ENCODE measurements at regions not wholly inside any gene's neighbourhood (a gene's known extent, or its start where the extent isn't known, plus 50 kb on each side); places are given as distances from the start of the nearest gene placed in this dataset.

DNA sequence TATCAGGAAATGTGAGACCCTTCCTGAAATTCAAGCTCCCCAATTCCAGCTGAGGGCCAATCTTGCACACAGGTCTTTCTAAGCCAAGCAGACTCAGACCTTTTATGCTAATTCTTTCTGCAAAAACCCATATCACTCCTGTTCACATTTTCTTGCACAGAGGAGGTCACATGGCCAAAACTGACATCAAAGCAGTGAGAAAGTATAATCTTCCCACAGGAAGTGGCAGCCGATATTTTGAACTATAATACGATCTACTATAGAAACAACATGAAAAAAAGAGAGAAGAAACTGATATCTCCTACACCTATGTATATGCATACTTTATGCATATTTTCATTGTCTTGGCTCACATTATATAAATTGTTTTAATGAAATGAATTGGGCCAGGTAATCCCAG is 132.9 kb upstream of the SSTR1 start:
- H3K9me3 ChIP-seq = no peaks in the 10 kb centered on the region
- peaks cover 3% of the 10 kb centered on the region for H3K4me1 ChIP-seq
- no peak for TF ChIP-seq EP300 (IDR thresholded peaks at IDR 0.05)
- TF ChIP-seq POLR2AphosphoS5 (IDR thresholded peaks at IDR 0.05) = no peak
- TF ChIP-seq, protein P1, sequence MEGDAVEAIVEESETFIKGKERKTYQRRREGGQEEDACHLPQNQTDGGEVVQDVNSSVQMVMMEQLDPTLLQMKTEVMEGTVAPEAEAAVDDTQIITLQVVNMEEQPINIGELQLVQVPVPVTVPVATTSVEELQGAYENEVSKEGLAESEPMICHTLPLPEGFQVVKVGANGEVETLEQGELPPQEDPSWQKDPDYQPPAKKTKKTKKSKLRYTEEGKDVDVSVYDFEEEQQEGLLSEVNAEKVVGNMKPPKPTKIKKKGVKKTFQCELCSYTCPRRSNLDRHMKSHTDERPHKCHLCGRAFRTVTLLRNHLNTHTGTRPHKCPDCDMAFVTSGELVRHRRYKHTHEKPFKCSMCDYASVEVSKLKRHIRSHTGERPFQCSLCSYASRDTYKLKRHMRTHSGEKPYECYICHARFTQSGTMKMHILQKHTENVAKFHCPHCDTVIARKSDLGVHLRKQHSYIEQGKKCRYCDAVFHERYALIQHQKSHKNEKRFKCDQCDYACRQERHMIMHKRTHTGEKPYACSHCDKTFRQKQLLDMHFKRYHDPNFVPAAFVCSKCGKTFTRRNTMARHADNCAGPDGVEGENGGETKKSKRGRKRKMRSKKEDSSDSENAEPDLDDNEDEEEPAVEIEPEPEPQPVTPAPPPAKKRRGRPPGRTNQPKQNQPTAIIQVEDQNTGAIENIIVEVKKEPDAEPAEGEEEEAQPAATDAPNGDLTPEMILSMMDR (IDR thresholded peaks at IDR 0.05) = no peak
- TF ChIP-seq POLR2A (IDR thresholded peaks at IDR 0.05) = no peak
- H3K4me3 ChIP-seq = no peak overlapping the region
- DNase-seq (ENCODE audit: low spot score in 2 of 2) = no peak
- WGBS = 86% methylated on average over 2 of the region's 2 CpGs
- no peak overlapping the region for H3K27ac ChIP-seq
- no peaks in the 10 kb centered on the region for H3K27me3 ChIP-seq
- no peaks in the 10 kb centered on the region for H3K36me3 ChIP-seq

DNA sequence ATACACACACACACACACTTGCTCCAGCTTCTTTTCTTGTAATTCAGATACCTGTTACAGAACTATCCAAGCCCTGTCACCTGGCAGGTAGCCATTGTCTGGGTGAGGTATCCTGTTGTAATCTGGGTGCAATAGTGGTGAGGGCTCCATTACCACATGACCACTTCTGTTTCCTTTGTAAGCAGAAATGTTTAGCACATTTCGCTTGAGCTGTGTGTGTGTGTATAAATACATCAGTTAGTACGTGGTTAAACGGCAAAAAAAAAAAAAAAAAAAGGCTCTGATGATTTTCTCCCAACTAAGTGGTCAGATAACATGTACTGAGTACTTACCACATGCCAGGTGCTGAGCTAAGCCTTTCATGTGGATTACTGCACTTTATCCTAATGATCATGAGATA is 129.3 kb upstream of the SSTR1 start:
- TF ChIP-seq, protein P1 (IDR thresholded peaks at IDR 0.05) = no peak
- TF ChIP-seq POLR2A (IDR thresholded peaks at IDR 0.05) (no peak), POLR2AphosphoS5 (IDR thresholded peaks at IDR 0.05) (no peak), EP300 (IDR thresholded peaks at IDR 0.05) (no peak)
- no peak overlapping the region for H3K4me3 ChIP-seq
- WGBS = 62% methylated on average over 3 of the region's 3 CpGs

DNA sequence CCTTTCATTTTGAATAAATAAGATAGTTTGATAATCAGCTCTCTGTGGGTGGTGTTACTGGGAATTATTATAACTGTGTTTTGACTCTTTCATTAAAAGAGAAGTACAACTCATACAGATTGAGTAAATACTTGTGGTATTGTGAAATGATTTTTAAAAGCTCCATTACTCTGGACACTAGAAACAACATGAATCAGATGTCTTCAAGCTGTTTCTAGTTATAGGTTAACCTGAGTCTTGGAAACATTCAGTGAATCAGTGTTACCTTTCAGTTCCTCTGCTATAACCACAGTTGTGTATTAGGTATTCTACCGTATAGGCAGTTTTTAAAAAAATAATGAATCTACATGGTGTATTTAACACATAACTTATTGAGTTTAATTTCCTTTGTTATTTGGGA is 128.4 kb upstream of the SSTR1 start:
- WGBS = 69% methylated on average over 1 of the region's 1 CpG
- Histone ChIP-seq H3K27me3 (no peaks in the 10 kb centered on the region), H3K27ac (no peak overlapping the region), H3K4me3 (no peak overlapping the region), H3K36me3 (no peaks in the 10 kb centered on the region), H3K9me3 (no peaks in the 10 kb centered on the region), H3K4me1 (peaks cover 3% of the 10 kb centered on the region)
- no peak for DNase-seq (ENCODE audit: low spot score in 2 of 2)
- no peak for TF ChIP-seq POLR2AphosphoS5 (IDR thresholded peaks at IDR 0.05)
- TF ChIP-seq EP300 (IDR thresholded peaks at IDR 0.05) = no peak
- TF ChIP-seq POLR2A (IDR thresholded peaks at IDR 0.05) = no peak
- TF ChIP-seq, protein P1 (IDR thresholded peaks at IDR 0.05) = no peak

More for the DNA sequence above, 129.3 kb upstream of the SSTR1 start:
- Histone ChIP-seq H3K36me3 (no peaks in the 10 kb centered on the region), H3K9me3 (no peaks in the 10 kb centered on the region), H3K4me1 (peaks cover 3% of the 10 kb centered on the region), H3K27me3 (no peaks in the 10 kb centered on the region), H3K27ac (no peak overlapping the region)
- no peak for DNase-seq (ENCODE audit: low spot score in 2 of 2)

DNA sequence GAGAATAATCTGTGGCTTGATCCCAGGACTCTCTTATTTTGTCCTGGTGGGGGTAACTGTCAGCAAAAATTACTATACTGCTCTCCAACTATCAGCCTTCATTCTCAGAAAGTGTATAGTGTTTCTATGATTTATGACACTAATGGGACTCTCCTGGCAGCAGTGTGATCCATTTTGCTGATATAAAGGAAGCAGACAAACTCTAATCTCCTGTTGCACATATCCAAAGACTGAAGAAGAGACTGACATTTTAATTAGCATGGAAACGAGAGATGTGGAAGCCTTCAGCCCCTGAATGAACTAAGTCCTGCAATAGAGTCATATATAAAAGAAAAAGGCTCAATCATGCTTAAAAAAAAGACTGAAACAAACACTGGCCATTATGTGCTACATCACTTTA is 127.8 kb upstream of the SSTR1 start:
- no peak overlapping the region for H3K4me3 ChIP-seq
- WGBS = 24% methylated on average over 1 of the region's 1 CpG
- peaks cover 3% of the 10 kb centered on the region for H3K4me1 ChIP-seq
- H3K9me3 ChIP-seq = no peaks in the 10 kb centered on the region
- H3K27me3 ChIP-seq = no peaks in the 10 kb centered on the region
- DNase-seq (ENCODE audit: low spot score in 2 of 2) = no peak
- H3K27ac ChIP-seq = no peak overlapping the region
- TF ChIP-seq POLR2AphosphoS5 (IDR thresholded peaks at IDR 0.05) (no peak), POLR2A (IDR thresholded peaks at IDR 0.05) (no peak), EP300 (IDR thresholded peaks at IDR 0.05) (no peak)
- TF ChIP-seq, protein P1 (IDR thresholded peaks at IDR 0.05) = no peak
- H3K36me3 ChIP-seq = no peaks in the 10 kb centered on the region

DNA sequence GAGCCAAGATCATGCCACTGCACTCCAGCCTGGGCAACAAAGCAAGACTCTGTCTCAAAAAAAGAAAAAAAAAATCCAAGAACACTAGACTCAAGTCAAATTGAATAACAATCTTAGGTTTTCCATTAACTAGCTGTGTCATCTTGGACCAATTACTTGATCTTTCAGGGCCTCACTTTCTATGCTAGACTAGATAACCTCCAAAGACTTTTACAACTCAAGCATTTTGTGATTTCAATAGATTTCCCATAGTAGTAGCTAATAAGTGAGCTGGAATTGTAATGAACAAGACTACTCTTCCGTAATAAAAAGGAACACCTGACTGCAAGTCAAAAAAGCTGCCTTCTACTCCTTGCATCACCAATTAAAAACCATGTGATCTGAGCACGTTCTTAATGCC is 127.0 kb upstream of the SSTR1 start:
- TF ChIP-seq, protein P1 (IDR thresholded peaks at IDR 0.05) = no peak
- no peak for TF ChIP-seq POLR2AphosphoS5 (IDR thresholded peaks at IDR 0.05)
- TF ChIP-seq EP300 (IDR thresholded peaks at IDR 0.05) = no peak
- TF ChIP-seq POLR2A (IDR thresholded peaks at IDR 0.05) = no peak
- H3K36me3 ChIP-seq = no peaks in the 10 kb centered on the region
- no peak for DNase-seq (ENCODE audit: low spot score in 2 of 2)
- H3K4me1 ChIP-seq = peaks cover 3% of the 10 kb centered on the region
- no peaks in the 10 kb centered on the region for H3K9me3 ChIP-seq
- WGBS = 84% methylated on average over 2 of the region's 2 CpGs
- H3K27me3 ChIP-seq = no peaks in the 10 kb centered on the region
- no peak overlapping the region for H3K4me3 ChIP-seq
- H3K27ac ChIP-seq = no peak overlapping the region
